Omental fat pad (tissue), 3 donors: ENCODE measurements at regions not wholly inside any gene's neighbourhood (a gene's known extent, or its start where the extent isn't known, plus 50 kb on each side); places are given as distances from the start of the nearest gene placed in this dataset.

ENCODE experiments used
- ATAC-seq: fragments of 150-250 bp; one replicate; pipeline ENCODE4 v1.9.1; 2016; ENCODE audit warnings: mild to moderate bottlenecking, moderate library complexity; ENCODE audit not compliant: low FRiP score
- DNase-seq: peaks from one replicate; pipeline ENCODE4 v3.0.0-alpha.2; 2019; ENCODE audit warnings: low spot score
- TF ChIP-seq, protein P1 (sequence below), 3 donors: fragments of 450-650 bp; IDR thresholded peaks; one replicate each; pipeline ENCODE4 v1.5.1; 2016 to 2017; ENCODE audit warnings: antibody characterized with exemption in 3 of 3, mild to moderate bottlenecking in 3 of 3, moderate library complexity in 2 of 3

DNA sequence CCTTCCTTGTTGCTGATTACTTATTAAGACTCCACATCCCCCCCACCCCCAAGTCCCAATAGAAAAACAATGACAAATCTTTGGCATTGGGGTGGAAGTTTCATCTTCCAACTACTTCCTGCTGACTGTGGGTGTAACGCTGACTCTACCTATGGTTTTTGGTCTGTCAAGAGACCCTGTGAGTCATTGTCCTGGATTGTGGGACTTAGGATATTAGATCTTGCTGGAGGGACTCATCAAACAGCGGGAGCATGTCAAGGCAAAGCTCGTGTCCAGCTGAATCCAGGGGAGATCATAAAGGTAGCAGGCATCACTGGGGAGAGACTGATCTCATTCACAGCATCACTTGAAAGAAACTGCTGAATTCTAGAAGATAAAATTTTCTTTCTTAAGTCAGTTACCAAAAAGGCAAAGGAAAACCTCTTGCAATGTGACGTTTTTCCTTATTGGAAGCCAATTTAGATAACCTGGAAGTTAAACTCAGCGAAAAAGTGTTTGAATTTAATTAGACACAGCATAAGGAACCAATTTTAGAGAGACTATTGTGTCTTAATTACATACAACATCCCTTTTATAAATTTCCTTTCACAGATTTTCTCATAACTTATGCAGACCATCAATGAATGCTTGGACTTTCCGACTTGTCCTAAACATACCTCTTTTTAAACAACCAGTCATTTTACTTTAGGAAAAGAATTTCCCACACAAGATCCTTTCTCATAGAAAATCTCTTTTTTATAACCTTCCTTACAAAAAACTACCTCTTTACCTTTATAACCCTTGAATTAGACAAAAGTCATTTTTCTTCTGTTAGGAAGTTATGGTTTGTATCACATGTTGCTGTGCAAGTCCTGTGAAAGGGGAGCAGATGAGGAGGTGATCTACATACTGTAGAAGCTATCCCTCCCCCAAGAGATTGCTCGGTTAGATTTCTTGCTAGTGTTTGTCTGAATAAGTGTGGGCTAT is 94.6 kb upstream of the SCAF11 start:
- DNase-seq = no peak
- TF ChIP-seq, protein P1, sequence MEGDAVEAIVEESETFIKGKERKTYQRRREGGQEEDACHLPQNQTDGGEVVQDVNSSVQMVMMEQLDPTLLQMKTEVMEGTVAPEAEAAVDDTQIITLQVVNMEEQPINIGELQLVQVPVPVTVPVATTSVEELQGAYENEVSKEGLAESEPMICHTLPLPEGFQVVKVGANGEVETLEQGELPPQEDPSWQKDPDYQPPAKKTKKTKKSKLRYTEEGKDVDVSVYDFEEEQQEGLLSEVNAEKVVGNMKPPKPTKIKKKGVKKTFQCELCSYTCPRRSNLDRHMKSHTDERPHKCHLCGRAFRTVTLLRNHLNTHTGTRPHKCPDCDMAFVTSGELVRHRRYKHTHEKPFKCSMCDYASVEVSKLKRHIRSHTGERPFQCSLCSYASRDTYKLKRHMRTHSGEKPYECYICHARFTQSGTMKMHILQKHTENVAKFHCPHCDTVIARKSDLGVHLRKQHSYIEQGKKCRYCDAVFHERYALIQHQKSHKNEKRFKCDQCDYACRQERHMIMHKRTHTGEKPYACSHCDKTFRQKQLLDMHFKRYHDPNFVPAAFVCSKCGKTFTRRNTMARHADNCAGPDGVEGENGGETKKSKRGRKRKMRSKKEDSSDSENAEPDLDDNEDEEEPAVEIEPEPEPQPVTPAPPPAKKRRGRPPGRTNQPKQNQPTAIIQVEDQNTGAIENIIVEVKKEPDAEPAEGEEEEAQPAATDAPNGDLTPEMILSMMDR (IDR thresholded peaks at IDR 0.05) = no peak
- no peak for ATAC-seq

DNA sequence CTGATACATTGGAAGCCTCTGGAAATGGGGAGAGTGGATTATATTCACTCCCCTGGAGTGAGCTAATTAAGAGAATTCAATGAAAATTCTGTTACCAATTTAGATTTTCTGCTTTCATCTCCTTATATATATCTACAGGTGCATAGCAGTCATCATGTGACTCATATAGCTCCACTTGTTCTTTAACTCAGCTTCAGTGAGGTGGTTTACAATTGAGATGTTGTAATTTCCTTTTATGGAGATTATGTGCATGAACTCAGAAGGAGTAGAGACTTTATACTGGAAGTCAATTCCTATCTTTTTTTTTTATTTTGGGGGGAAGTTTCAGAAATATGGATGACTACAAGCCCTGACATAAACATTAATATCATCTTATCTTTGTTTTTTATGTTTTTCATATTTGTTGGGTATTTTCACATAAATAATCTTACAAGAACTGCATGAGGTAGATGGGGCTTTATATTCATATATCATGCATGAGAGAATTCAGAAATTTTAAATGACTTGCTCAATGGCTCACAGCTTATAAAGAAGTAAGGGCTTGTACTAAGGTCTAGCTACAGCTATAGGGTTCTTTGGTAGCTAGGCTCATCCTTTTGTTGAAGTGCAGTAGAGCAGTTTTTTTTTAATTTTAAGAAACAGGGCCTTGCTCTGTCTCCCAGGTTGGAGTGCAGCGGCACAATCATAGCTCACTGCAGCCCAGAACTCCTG is 92.3 kb upstream of the SCAF11 start:
- DNase-seq = no peak
- no peak for ATAC-seq
- TF ChIP-seq, protein P1 (IDR thresholded peaks at IDR 0.05) = no peak

DNA sequence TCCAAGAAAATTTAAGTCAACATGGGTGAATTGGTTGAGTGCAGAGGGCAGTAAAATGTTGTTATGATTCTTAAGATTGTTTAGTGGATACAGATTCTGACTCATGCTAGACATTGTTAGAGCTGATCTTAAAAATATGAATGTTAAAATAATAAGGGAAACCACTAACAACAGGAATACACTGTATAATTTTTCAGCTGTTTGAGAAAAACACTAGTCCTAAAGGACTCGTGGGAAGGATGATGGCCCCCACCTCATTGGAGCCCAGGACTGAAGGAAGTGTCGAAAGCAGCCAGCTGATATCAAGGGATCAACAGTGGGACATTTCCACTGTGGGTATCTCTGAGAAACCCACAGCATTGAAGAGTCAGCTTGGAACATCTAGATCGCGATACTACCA is 82.9 kb upstream of the SCAF11 start:
- TF ChIP-seq, protein P1 (IDR thresholded peaks at IDR 0.05) = no peak
- DNase-seq = no peak
- no peak for ATAC-seq

DNA sequence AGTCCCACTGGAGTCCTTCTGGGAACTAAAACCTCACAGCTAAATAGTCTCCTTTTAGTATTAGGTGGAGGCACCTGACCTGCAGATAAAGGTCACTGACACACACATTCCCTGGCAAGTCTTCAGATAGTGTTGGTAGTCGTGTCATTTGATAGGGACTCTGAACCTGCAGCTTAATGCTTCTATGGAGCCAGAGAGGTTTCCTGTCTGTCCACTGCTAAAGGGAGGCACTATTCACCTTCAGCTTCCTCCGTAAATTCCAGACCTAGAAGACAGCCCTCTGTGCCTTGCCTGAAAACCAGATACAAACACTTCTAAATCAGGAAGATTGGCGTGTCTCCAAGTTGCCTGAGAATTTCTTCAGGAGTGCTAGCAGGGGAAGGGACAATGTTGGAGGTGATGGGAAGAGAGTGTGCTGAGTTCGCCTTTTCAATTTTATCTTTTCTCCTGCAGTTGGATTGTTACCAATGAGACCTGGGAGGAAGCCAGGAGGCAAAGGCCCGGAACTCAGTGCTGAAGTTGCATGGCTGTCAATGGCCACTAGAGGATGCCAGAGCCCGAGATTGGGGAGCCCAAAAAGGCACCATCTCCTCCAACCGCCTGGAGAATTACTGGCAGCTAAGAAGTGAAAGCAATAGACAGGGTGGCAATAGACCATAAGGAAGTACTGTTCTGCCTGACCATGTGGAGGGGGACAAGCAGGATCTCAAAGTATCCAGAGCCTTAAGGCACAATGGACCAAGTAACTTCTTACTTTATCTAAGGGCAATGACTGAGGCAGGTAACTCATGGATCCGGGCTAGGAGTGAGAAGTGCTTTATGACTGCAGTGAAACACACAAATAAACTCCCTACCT is 81.6 kb upstream of the SCAF11 start:
- peak; percentile 77 for ATAC-seq
- peak; percentile 28 for DNase-seq
- TF ChIP-seq, protein P1 (IDR thresholded peaks at IDR 0.05) = peak in 2 of 3 donors; percentile 35 to 64

DNA sequence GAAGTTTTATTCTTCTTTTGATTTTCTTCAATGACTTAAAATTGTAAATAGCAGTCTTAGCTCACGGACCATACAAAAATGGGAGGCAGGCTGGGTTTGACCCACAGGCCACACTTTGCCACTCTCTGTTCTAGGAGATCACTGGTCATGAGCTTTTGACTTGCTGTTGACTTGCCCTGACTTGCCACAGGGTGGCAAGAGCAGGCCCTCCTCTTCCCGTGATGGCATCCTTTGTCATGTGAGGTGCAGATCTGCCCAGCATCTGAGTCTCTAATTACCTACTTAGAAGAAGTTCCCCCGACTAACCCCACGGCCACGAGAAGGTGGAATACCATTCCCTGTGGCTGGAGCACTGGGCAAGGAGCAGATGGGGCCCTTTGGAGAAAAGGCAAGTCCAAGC is 81.0 kb upstream of the SCAF11 start:
- TF ChIP-seq, protein P1 (IDR thresholded peaks at IDR 0.05) = no peak
- DNase-seq (no peak), ATAC-seq (no peak)

DNA sequence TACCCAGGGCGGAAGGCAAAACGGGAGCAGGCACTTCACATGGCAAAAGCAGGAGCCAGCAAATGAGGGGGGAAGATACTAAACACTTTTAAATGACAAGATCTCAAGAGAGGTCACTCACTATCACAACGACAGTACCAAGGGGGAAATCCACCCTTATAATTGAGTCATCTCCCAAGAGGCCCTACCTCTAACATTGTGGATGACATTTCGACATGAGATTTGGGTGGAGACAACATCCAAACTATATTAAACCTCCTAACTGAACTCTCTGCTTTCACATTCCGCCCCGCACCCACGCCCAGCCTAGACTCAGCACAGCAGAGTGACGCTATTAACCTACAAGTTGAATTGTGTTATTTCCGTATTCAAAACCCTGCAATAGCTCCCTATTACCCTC is 76.7 kb upstream of the SCAF11 start:
- ATAC-seq (no peak), DNase-seq (no peak)
- TF ChIP-seq, protein P1 (IDR thresholded peaks at IDR 0.05) = no peak
